AG08396 (cell line): ENCODE measurements at regions not wholly inside any gene's neighbourhood (a gene's known extent, or its start where the extent isn't known, plus 50 kb on each side); places are given as distances from the start of the nearest gene placed in this dataset.
"Not testable (repeated sequence)": the region's sequence is repeated elsewhere in the genome, so short reads cannot be mapped to it uniquely, and the experiment has no call there.

Source experiments
- DNase-seq: peaks from one replicate; pipeline ENCODE4 v3.0.0; 2012; ENCODE audit warnings: low spot score, mixed read lengths

- DNase-seq = no peak
These were observed 228.9 kb downstream of the RNF144A start for GRCh38 chr2:7146151-7146550.

GRCh38 chr2:7154656-7155055, 237.4 kb downstream of the RNF144A start:
- DNase-seq = no peak

GRCh38 chr2:7161501-7161900, 244.3 kb downstream of the RNF144A start:
- DNase-seq = no peak

GRCh38 chr2:7165736-7166135, 248.5 kb downstream of the RNF144A start:
- no peak for DNase-seq

- no peak for DNase-seq
These were observed 250.7 kb downstream of the RNF144A start for GRCh38 chr2:7167801-7168411.

GRCh38 chr2:7169593-7169992, 252.4 kb downstream of the RNF144A start:
- no peak for DNase-seq

- not testable (repeated sequence) for DNase-seq
These were observed 261.8 kb downstream of the RNF144A start for GRCh38 chr2:7178996-7179395.

GRCh38 chr2:7180638-7181370, 263.6 kb downstream of the RNF144A start:
- DNase-seq = no peak

- no peak for DNase-seq
These were observed 265.3 kb downstream of the RNF144A start for GRCh38 chr2:7182525-7182924.

GRCh38 chr2:7189106-7189505, 271.9 kb downstream of the RNF144A start:
- DNase-seq = no peak

GRCh38 chr2:7190587-7191324, 273.5 kb downstream of the RNF144A start:
- no peak for DNase-seq

- no peak for DNase-seq
These were observed 274.7 kb downstream of the RNF144A start for GRCh38 chr2:7191932-7192331.

GRCh38 chr2:7193457-7193856, 276.2 kb downstream of the RNF144A start:
- no peak for DNase-seq

GRCh38 chr2:7194950-7195349, 277.7 kb downstream of the RNF144A start:
- DNase-seq = no peak

- DNase-seq = no peak
These were observed 279.7 kb downstream of the RNF144A start for GRCh38 chr2:7196883-7197282.

- DNase-seq = no peak
These were observed 284.6 kb downstream of the RNF144A start for GRCh38 chr2:7201851-7202250.

GRCh38 chr2:7203056-7203467, 285.9 kb downstream of the RNF144A start:
- peak; percentile 43 for DNase-seq

GRCh38 chr2:7205151-7205830, 288.1 kb downstream of the RNF144A start:
- DNase-seq = no peak

- DNase-seq = no peak
These were observed 289.0 kb downstream of the RNF144A start for GRCh38 chr2:7206111-7206810.

- no peak for DNase-seq
These were observed 290.4 kb downstream of the RNF144A start for GRCh38 chr2:7207631-7208030.

GRCh38 chr2:7209757-7210555, 292.7 kb downstream of the RNF144A start:
- DNase-seq = no peak
